ENCODE measurements at regions not wholly inside any gene's neighbourhood (a gene's known extent, or its start where the extent isn't known, plus 50 kb on each side); places are given as distances from the start of the nearest gene placed in this dataset.
"Not testable (repeated sequence)": the region's sequence is repeated elsewhere in the genome, so short reads cannot be mapped to it uniquely, and the experiment has no call there.

- no peaks in the 10 kb centered on the region for H3K36me3 ChIP-seq (ENCODE audit: control insufficient read depth in 2 of 2, insufficient read depth in 2 of 2, low read length in 1 of 2)
- DNase-seq (ENCODE audit: low read depth in 6 of 9, low spot score in 9 of 9) = no peak
- 91% methylated on average over 4 of the region's 4 CpGs for WGBS
- peaks cover 0 to 2% of the 10 kb centered on the region in 2 donors for H3K4me1 ChIP-seq (ENCODE audit: control insufficient read depth in 2 of 2, insufficient read depth in 2 of 2, low read length in 2 of 2)
- peaks cover 0 to 5% of the 10 kb centered on the region in 2 donors for H3K9me3 ChIP-seq (ENCODE audit: control insufficient read depth in 2 of 2, insufficient read depth in 1 of 2, low read length in 1 of 2)
- H3K27me3 ChIP-seq (ENCODE audit: control insufficient read depth in 2 of 2, insufficient read depth in 1 of 2, low read length in 1 of 2) = no peaks in the 10 kb centered on the region
- peak overlapping the region in 1 of 2 donors; percentile 11 for H3K27ac ChIP-seq (ENCODE audit: low read depth in 1 of 2, low read length in 1 of 2)
- H3K4me3 ChIP-seq (ENCODE audit: low read length in 2 of 2) = no peak overlapping the region
These were observed 91.8 kb upstream of the MTAP start for GRCh38 chr9:21710548-21711191.

GRCh38 chr9:21711504-21711903 lies 90.9 kb upstream of the MTAP start:
- no peaks in the 10 kb centered on the region for H3K27me3 ChIP-seq (ENCODE audit: control insufficient read depth in 2 of 2, insufficient read depth in 1 of 2, low read length in 1 of 2)
- H3K4me3 ChIP-seq (ENCODE audit: low read length in 2 of 2) = no peak overlapping the region
- H3K4me1 ChIP-seq (ENCODE audit: control insufficient read depth in 2 of 2, insufficient read depth in 2 of 2, low read length in 2 of 2) = peaks cover 0 to 2% of the 10 kb centered on the region in 2 donors
- 48% methylated on average over 2 of the region's 2 CpGs for WGBS
- H3K9me3 ChIP-seq (ENCODE audit: control insufficient read depth in 2 of 2, insufficient read depth in 1 of 2, low read length in 1 of 2) = peaks cover 0 to 5% of the 10 kb centered on the region in 2 donors
- DNase-seq (ENCODE audit: low read depth in 6 of 9, low spot score in 9 of 9) = no peak
- no peak overlapping the region for H3K27ac ChIP-seq (ENCODE audit: low read depth in 1 of 2, low read length in 1 of 2)
- H3K36me3 ChIP-seq (ENCODE audit: control insufficient read depth in 2 of 2, insufficient read depth in 2 of 2, low read length in 1 of 2) = no peaks in the 10 kb centered on the region

- Histone ChIP-seq H3K27ac (ENCODE audit: low read depth in 1 of 2, low read length in 1 of 2) (no peak overlapping the region), H3K36me3 (ENCODE audit: control insufficient read depth in 2 of 2, insufficient read depth in 2 of 2, low read length in 1 of 2) (no peaks in the 10 kb centered on the region), H3K9me3 (ENCODE audit: control insufficient read depth in 2 of 2, insufficient read depth in 1 of 2, low read length in 1 of 2) (peaks cover 0 to 5% of the 10 kb centered on the region in 2 donors), H3K4me1 (ENCODE audit: control insufficient read depth in 2 of 2, insufficient read depth in 2 of 2, low read length in 2 of 2) (peaks cover 0 to 2% of the 10 kb centered on the region in 2 donors), H3K27me3 (ENCODE audit: control insufficient read depth in 2 of 2, insufficient read depth in 1 of 2, low read length in 1 of 2) (no peaks in the 10 kb centered on the region), H3K4me3 (ENCODE audit: low read length in 2 of 2) (no peak overlapping the region)
- DNase-seq (ENCODE audit: low read depth in 6 of 9, low spot score in 9 of 9) = no peak
- 49% methylated on average over 1 of the region's 1 CpG for WGBS
These were observed 87.0 kb upstream of the MTAP start for GRCh38 chr9:21715408-21715807.

GRCh38 chr9:21720758-21721157 lies 81.7 kb upstream of the MTAP start:
- Histone ChIP-seq H3K27me3 (ENCODE audit: control insufficient read depth in 2 of 2, insufficient read depth in 1 of 2, low read length in 1 of 2) (no peaks in the 10 kb centered on the region), H3K4me3 (ENCODE audit: low read length in 2 of 2) (no peak overlapping the region)
- WGBS = 89% methylated on average over 5 of the region's 5 CpGs

GRCh38 chr9:21727411-21727810 lies 75.0 kb upstream of the MTAP start:
- not testable (repeated sequence) for H3K36me3 ChIP-seq (ENCODE audit: control insufficient read depth in 2 of 2, insufficient read depth in 2 of 2, low read length in 1 of 2); H3K27ac ChIP-seq (ENCODE audit: low read depth in 1 of 2, low read length in 1 of 2); DNase-seq (ENCODE audit: low read depth in 6 of 9, low spot score in 9 of 9); H3K4me1 ChIP-seq (ENCODE audit: control insufficient read depth in 2 of 2, insufficient read depth in 2 of 2, low read length in 2 of 2); H3K9me3 ChIP-seq (ENCODE audit: control insufficient read depth in 2 of 2, insufficient read depth in 1 of 2, low read length in 1 of 2); H3K4me3 ChIP-seq (ENCODE audit: low read length in 2 of 2); H3K27me3 ChIP-seq (ENCODE audit: control insufficient read depth in 2 of 2, insufficient read depth in 1 of 2, low read length in 1 of 2)
- 85% methylated on average over 9 of the region's 9 CpGs for WGBS

More at GRCh38 chr9:21720758-21721157, 81.7 kb upstream of the MTAP start:
- no peak for DNase-seq (ENCODE audit: low read depth in 6 of 9, low spot score in 9 of 9)
- Histone ChIP-seq H3K36me3 (ENCODE audit: control insufficient read depth in 2 of 2, insufficient read depth in 2 of 2, low read length in 1 of 2) (no peaks in the 10 kb centered on the region), H3K4me1 (ENCODE audit: control insufficient read depth in 2 of 2, insufficient read depth in 2 of 2, low read length in 2 of 2) (no peaks in the 10 kb centered on the region), H3K27ac (ENCODE audit: low read depth in 1 of 2, low read length in 1 of 2) (no peak overlapping the region), H3K9me3 (ENCODE audit: control insufficient read depth in 2 of 2, insufficient read depth in 1 of 2, low read length in 1 of 2) (no peaks in the 10 kb centered on the region)

- no peaks in the 10 kb centered on the region for H3K36me3 ChIP-seq (ENCODE audit: control insufficient read depth in 2 of 2, insufficient read depth in 2 of 2, low read length in 1 of 2)
- DNase-seq (ENCODE audit: low read depth in 6 of 9, low spot score in 9 of 9) = no peak
These were observed 73.7 kb upstream of the MTAP start for GRCh38 chr9:21728781-21729180.

GRCh38 chr9:21729648-21730047 lies 72.8 kb upstream of the MTAP start:
- no peak for DNase-seq (ENCODE audit: low read depth in 6 of 9, low spot score in 9 of 9)
- Histone ChIP-seq H3K36me3 (ENCODE audit: control insufficient read depth in 2 of 2, insufficient read depth in 2 of 2, low read length in 1 of 2) (no peaks in the 10 kb centered on the region), H3K4me3 (ENCODE audit: low read length in 2 of 2) (no peak overlapping the region), H3K4me1 (ENCODE audit: control insufficient read depth in 2 of 2, insufficient read depth in 2 of 2, low read length in 2 of 2) (no peaks in the 10 kb centered on the region), H3K27ac (ENCODE audit: low read depth in 1 of 2, low read length in 1 of 2) (no peak overlapping the region), H3K9me3 (ENCODE audit: control insufficient read depth in 2 of 2, insufficient read depth in 1 of 2, low read length in 1 of 2) (no peaks in the 10 kb centered on the region), H3K27me3 (ENCODE audit: control insufficient read depth in 2 of 2, insufficient read depth in 1 of 2, low read length in 1 of 2) (no peaks in the 10 kb centered on the region)
- 87% methylated on average over 2 of the region's 2 CpGs for WGBS

More at GRCh38 chr9:21728781-21729180, 73.7 kb upstream of the MTAP start:
- Histone ChIP-seq H3K9me3 (ENCODE audit: control insufficient read depth in 2 of 2, insufficient read depth in 1 of 2, low read length in 1 of 2) (no peaks in the 10 kb centered on the region), H3K27ac (ENCODE audit: low read depth in 1 of 2, low read length in 1 of 2) (no peak overlapping the region), H3K4me1 (ENCODE audit: control insufficient read depth in 2 of 2, insufficient read depth in 2 of 2, low read length in 2 of 2) (no peaks in the 10 kb centered on the region), H3K27me3 (ENCODE audit: control insufficient read depth in 2 of 2, insufficient read depth in 1 of 2, low read length in 1 of 2) (no peaks in the 10 kb centered on the region), H3K4me3 (ENCODE audit: low read length in 2 of 2) (no peak overlapping the region)
- WGBS = 92% methylated on average over 5 of the region's 5 CpGs

GRCh38 chr9:21730899-21731298 lies 71.5 kb upstream of the MTAP start:
- no peaks in the 10 kb centered on the region for H3K36me3 ChIP-seq (ENCODE audit: control insufficient read depth in 2 of 2, insufficient read depth in 2 of 2, low read length in 1 of 2)
- no peak for DNase-seq (ENCODE audit: low read depth in 6 of 9, low spot score in 9 of 9)
- no peak overlapping the region for H3K27ac ChIP-seq (ENCODE audit: low read depth in 1 of 2, low read length in 1 of 2)
- H3K4me3 ChIP-seq (ENCODE audit: low read length in 2 of 2) = no peak overlapping the region
- H3K4me1 ChIP-seq (ENCODE audit: control insufficient read depth in 2 of 2, insufficient read depth in 2 of 2, low read length in 2 of 2) = no peaks in the 10 kb centered on the region
- no peaks in the 10 kb centered on the region for H3K9me3 ChIP-seq (ENCODE audit: control insufficient read depth in 2 of 2, insufficient read depth in 1 of 2, low read length in 1 of 2)
- whole genome bisulfite sequencing = 93% methylated on average over 1 of the region's 1 CpG
- H3K27me3 ChIP-seq (ENCODE audit: control insufficient read depth in 2 of 2, insufficient read depth in 1 of 2, low read length in 1 of 2) = no peaks in the 10 kb centered on the region

- Histone ChIP-seq H3K9me3 (ENCODE audit: control insufficient read depth in 2 of 2, insufficient read depth in 1 of 2, low read length in 1 of 2) (no peaks in the 10 kb centered on the region), H3K27ac (ENCODE audit: low read depth in 1 of 2, low read length in 1 of 2) (no peak overlapping the region), H3K4me1 (ENCODE audit: control insufficient read depth in 2 of 2, insufficient read depth in 2 of 2, low read length in 2 of 2) (peaks cover 0 to 2% of the 10 kb centered on the region in 2 donors), H3K27me3 (ENCODE audit: control insufficient read depth in 2 of 2, insufficient read depth in 1 of 2, low read length in 1 of 2) (no peaks in the 10 kb centered on the region), H3K4me3 (ENCODE audit: low read length in 2 of 2) (no peak overlapping the region), H3K36me3 (ENCODE audit: control insufficient read depth in 2 of 2, insufficient read depth in 2 of 2, low read length in 1 of 2) (no peaks in the 10 kb centered on the region)
- DNase-seq (ENCODE audit: low read depth in 6 of 9, low spot score in 9 of 9) = peak in 1 of 9 donors; percentile 1
These were observed 61.3 kb upstream of the MTAP start for GRCh38 chr9:21741151-21741550.

All from thymus (tissue), 11 donors.